Left lung (tissue), 4 donors: ENCODE measurements at regions not wholly inside any gene's neighbourhood (a gene's known extent, or its start where the extent isn't known, plus 50 kb on each side); places are given as distances from the start of the nearest gene placed in this dataset.
"Not testable (repeated sequence)": the region's sequence is repeated elsewhere in the genome, so short reads cannot be mapped to it uniquely, and the experiment has no call there.

ENCODE experiments used
- ATAC-seq: fragments of 200-7000 bp; cut with Tn5 transposase; one replicate; pipeline ENCODE4 v1.9.1; 2020; ENCODE audit warnings: moderate library complexity
- DNase-seq, 4 donors: peaks; one replicate each; pipeline ENCODE4 v3.0.0-alpha.2; 2013 to 2020
- H3K27ac ChIP-seq, 2 donors: fragments of 200-600 bp; sonication (generic) in 1 of 2; one replicate each; pipeline versions ENCODE4 v1.5.0 to v1.8.0; 2020 to 2021
- H3K27me3 ChIP-seq, 2 donors: fragments of 200-600 bp; sonication (generic) in 1 of 2; one replicate each; pipeline versions ENCODE4 v1.5.0 to v1.8.0; 2020 to 2021
- H3K36me3 ChIP-seq, 2 donors: fragments of 200-600 bp; sonication (generic) in 1 of 2; one replicate each; pipeline versions ENCODE4 v1.5.0 to v1.8.0; 2020 to 2021
- H3K4me1 ChIP-seq, 2 donors: fragments of 200-600 bp; one replicate each; pipeline ENCODE4 v1.8.0; 2021
- H3K4me3 ChIP-seq, 2 donors: fragments of 200-600 bp; sonication (generic) in 1 of 2; one replicate each; pipeline versions ENCODE4 v1.5.0 to v1.8.0; 2020 to 2021; ENCODE audit warnings: mild to moderate bottlenecking in 1 of 2
- H3K9me3 ChIP-seq, 2 donors: fragments of 200-600 bp; sonication (generic) in 1 of 2; one replicate each; pipeline versions ENCODE4 v1.5.0 to v1.8.0; 2020 to 2021
- intact Hi-C, 2 donors: fragments of 100-400 bp; cut with DNase I; formaldehyde crosslinking; loops; one replicate each; pipeline versions ENCODE4 v1.11.2 to v1.14.2; 2022
- donor health status: DM: no; HTN: yes; CAD: no.
- donor health status: DM: no; HTN: no; CAD: no.

DNA sequence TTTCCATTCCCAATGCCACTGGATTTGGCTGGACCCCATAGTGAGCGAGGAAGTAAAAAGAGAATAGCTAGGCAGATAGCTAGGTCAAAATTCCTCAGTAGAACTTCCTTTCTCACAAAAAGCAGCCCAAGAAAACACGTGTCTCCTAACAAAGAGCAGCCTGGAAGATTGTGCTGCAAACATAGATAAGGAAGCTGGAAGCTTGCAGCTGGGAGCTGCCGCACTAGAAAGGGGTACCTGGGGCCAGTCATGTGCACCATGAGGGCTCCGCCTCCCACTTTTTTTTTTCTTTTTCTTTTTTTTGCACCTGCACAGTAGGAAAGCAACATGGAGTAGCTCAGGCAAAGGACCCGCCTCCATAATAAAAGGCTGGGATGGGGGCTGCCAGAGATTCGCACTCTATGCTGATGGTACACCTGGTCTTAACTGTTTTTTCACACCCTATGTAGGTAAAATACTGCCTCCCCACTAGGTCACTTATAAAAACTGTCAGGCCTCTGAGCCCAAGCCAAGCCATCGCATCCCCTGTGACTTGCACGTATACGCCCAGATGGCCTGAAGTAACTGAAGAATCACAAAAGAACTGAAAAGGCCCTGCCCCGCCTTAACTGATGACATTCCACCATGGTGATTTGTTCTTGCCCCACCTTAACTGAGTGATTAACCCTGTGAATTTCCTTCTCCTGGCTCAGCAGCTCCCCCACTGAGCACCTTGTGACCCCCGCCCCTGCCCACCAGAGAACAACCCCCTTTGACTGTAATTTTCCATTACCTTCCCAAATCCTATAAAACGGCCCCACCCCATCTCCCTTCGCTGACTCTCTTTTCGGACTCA is 521.6 kb downstream of the IRS2 start:
- H3K36me3 ChIP-seq, H3K27me3 ChIP-seq, DNase-seq, intact Hi-C loops, H3K4me1 ChIP-seq, ATAC-seq, H3K9me3 ChIP-seq, H3K4me3 ChIP-seq: not testable (repeated sequence)
- H3K27ac ChIP-seq: peak overlapping the region in 1 of 2 donors; percentile 23

DNA sequence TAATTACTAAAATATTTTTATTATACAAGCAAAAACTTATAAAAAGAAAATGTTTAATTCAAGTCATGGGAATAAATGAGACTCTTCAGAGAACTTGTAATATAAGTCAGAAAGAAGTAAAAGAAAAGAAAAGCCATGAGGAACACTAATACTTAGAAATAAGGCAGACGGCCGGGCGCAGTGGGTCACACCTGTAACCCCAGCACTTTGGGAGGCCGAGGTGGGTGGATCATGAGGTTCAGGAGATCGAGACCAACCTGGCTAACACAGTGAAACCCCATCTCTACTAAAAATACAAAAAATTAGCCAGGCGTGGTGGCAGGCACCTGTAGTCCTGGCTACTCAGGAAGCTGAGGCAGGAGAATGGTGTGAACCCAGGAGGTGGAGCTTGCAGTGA is 528.6 kb downstream of the IRS2 start:
- intact Hi-C loops, H3K4me1 ChIP-seq, H3K27me3 ChIP-seq, H3K4me3 ChIP-seq, H3K9me3 ChIP-seq, ATAC-seq, DNase-seq, H3K36me3 ChIP-seq, H3K27ac ChIP-seq: not testable (repeated sequence)
